ENCODE measurements at regions not wholly inside any gene's neighbourhood (a gene's known extent, or its start where the extent isn't known, plus 50 kb on each side); places are given as distances from the start of the nearest gene placed in this dataset.

GRCh38 chr5:15377573-15378340, 122.2 kb upstream of the FBXL7 start:
- H3K56ac ChIP-seq (ENCODE audit: extremely low read depth, insufficient read depth, low read length): no peak overlapping the region
- H2BK20ac ChIP-seq (ENCODE audit: low read depth, low read length): no peak overlapping the region
- DNase-seq (no peak), ATAC-seq (ENCODE audit: low read depth) (no peak)
- H2AK9ac ChIP-seq (replicated peaks; ENCODE audit: low read depth, low read length, poor library complexity): no peak overlapping the region
- no peak overlapping the region for H3K4ac ChIP-seq (ENCODE audit: low read depth, low read length)
- CTCF ChIA-PET: no interaction called here
- no peak overlapping the region for H2AFZ ChIP-seq (replicated peaks; ENCODE audit: low read length, poor library complexity)
- H2AK5ac ChIP-seq (ENCODE audit: low read depth, low read length): no peak overlapping the region
- H4K8ac ChIP-seq (ENCODE audit: low read depth in 2 of 2, low read length in 2 of 2): no peak overlapping the region
- H2BK120ac ChIP-seq (ENCODE audit: low read depth, low read length): no peak overlapping the region
- no peak overlapping the region for H2BK5ac ChIP-seq (ENCODE audit: low read depth, low read length, poor library complexity, severe bottlenecking)
- dilution Hi-C loops (cut with HindIII; ENCODE audit: low sequenced_read_pairs, unreplicated experiment): no loop called here
- no peak overlapping the region for H3K4me2 ChIP-seq (ENCODE audit: low read depth, low read length)
- H3K9me3 ChIP-seq (ENCODE audit: control insufficient read depth, insufficient read depth, low read length): no peaks in the 10 kb centered on the region
- BruUV-seq (replicated peaks): no TSS peak
- no peaks in the 10 kb centered on the region for H3K4me1 ChIP-seq (ENCODE audit: control insufficient read depth, insufficient read depth, low read length)
- TF ChIP-seq MAFK (IDR thresholded peaks at IDR 0.05; ENCODE audit: low read depth, low read length): 0 out of 2 replicates have a peak, but pooled peaks have one; percentile 5
- TF ChIP-seq CEBPB (IDR thresholded peaks at IDR 0.05; ENCODE audit: low read depth, low read length): peak; percentile 40
- TF ChIP-seq RAD21 (IDR thresholded peaks at IDR 0.05; ENCODE audit: low read length): no peak
- intact Hi-C loops (cut with micrococcal nuclease): no loop called here
- no peak overlapping the region for H3K27ac ChIP-seq (ENCODE audit: insufficient read depth, low read length)
- POLR2A ChIA-PET (ENCODE audit: unreplicated experiment): no interaction called here
- H4K5ac ChIP-seq (ENCODE audit: low read depth, low read length): no peak overlapping the region
- H3K27me3 ChIP-seq (ENCODE audit: control insufficient read depth, insufficient read depth, low read length): peaks cover 3% of the 10 kb centered on the region
- WGBS, 2 experiments (ENCODE audit: extremely low coverage in 2 of 2, insufficient read length in 1 of 2): 60% methylated on average over 2 of the region's 2 CpGs; no CpG with 5 or more reads in 1 of the 2 experiments
- H3K18ac ChIP-seq (ENCODE audit: low read depth, low read length): no peak overlapping the region
- H3K79me1 ChIP-seq (ENCODE audit: low read depth in 1 of 2, low read length in 2 of 2): no peaks in the 10 kb centered on the region
- no peak overlapping the region for H4K91ac ChIP-seq (ENCODE audit: insufficient read depth, low read depth, low read length)
- H4K20me1 ChIP-seq (ENCODE audit: insufficient read depth, low read length): no peaks in the 10 kb centered on the region
- no peak overlapping the region for H3K14ac ChIP-seq (replicated peaks; ENCODE audit: low read depth, low read length)
- no peak overlapping the region for H3K9ac ChIP-seq (ENCODE audit: low read depth, low read length)
- in situ Hi-C loops (cut with MboI; ENCODE audit: low sequenced_read_pairs): no loop called here
- no peaks in the 10 kb centered on the region; the same call in 1 of the 2 replicates for H3K9me1 ChIP-seq (ENCODE audit: insufficient read depth, low read length)
- no peak overlapping the region for H2BK15ac ChIP-seq (ENCODE audit: low read depth, low read length)
- H3K23ac ChIP-seq (ENCODE audit: low read depth, low read length): no peak overlapping the region
- no peaks in the 10 kb centered on the region for H3K36me3 ChIP-seq (ENCODE audit: control insufficient read depth, insufficient read depth, low read length)
- H3K4me3 ChIP-seq (ENCODE audit: insufficient read depth, low read depth, low read length): no peak overlapping the region

Data from IMR-90 (cell line).